HG03442 (cell line): ENCODE measurements at regions not wholly inside any gene's neighbourhood (a gene's known extent, or its start where the extent isn't known, plus 50 kb on each side); places are given as distances from the start of the nearest gene placed in this dataset.
"Not testable (repeated sequence)": the region's sequence is repeated elsewhere in the genome, so short reads cannot be mapped to it uniquely, and the experiment has no call there.

Source experiments
- ATAC-seq: cut with Tn5 transposase; IDR thresholded peaks from one replicate; pipeline ENCODE4 v1.9.1; 2021; ENCODE audit warnings: mild to moderate bottlenecking, moderate library complexity; ENCODE audit not compliant: unreplicated experiment

DNA sequence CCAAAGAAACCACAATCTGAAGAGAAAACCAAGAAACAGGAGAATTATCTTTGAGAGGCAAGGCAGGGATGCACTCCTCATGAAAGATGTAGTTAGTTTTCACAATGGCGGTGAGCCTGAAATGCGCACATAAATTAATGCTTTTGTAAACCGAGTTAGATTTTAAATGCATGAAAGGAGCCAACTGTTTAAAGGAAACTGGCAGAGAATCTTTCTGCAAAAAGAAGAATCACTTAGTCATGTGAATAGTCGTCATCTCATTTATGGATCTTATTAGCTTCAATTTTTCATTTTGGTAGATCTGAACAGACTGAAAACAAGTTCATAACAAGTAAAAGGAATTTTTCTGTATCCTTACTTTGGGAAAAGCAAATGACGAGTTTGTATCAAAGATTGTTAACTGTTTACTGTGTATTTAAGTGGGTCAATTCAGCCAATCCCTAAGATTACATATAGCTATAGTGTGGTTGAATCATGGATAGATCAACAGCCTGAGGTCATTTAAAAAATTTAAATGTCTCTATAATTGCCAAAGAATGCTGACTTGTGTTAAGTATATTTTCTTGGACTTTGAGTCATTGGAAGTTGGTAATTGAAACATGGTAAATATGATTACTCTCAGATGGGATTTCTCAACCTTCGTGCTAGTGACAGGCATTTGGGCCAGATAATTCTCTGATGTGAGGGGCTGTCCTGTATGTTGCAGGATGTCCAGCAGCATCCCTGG is 226.6 kb upstream of the KAZN start:
- no peak for ATAC-seq

DNA sequence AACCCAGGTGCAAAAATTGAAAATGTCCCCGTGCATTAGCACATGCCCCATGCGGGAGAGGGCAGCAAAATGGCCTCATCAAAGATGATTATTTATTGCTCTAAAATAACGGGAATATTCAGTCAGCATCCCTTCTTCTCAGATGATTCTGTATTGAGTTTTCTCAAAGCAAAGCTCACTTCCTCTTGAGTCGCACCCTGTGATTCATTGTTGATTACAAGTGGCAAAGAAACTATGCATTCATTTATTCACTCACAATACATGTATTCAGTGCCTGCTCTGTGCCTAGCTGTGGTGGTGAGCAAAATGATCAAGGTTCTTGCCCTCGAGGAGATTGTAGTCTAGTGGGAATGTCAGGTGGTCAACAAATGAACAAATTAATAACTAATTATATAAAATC is 226.0 kb upstream of the KAZN start:
- no peak for ATAC-seq

DNA sequence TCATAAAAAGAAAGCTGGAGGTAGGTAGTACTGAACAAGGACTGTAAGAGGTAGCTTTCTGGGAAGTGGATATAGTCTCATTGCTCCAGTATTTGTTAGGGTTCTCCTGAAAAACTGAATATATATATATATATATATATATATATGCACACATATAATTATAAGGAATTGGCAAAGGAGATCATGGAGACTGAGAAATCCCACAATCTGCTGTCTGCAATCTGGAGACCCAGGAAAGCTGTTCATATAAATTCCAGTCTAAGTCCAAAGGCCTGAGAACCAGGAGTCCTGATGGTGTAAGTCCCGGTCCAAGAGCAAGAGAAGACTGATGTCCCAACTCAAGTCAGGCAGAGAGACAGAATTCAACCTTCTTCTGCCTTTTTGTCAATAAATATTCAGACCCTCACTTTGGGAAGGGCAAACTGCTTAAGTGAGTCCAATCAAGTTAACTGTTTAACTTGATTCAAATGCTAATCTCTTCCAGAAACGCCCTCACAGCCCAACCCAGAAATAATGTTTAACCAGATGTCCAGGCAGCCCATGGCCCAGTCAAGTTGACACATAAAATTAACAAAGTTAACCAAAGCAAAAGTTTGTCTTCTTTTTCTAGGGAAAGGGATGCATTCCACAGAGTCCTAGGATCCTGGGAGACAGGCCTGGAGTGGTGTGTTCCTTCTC is 225.3 kb upstream of the KAZN start:
- ATAC-seq, result no peak

DNA sequence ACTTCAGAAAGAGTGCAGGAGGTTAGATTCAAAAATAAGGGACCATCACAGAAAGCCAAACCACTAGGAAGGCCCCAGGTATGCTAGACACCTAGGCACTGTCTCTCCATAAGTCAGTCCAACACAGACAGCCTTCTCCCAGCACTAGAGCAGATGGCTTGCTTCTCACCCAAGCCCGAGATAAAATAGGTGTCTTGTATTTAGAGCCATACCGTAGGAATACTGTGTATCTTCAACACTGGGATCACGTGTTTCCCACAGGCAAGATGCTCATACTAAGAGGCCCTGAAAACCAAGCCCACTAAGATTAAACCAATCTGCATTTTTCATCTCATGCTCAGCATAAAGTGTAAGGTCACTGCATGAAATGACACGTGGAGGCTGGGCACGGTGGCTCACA is 223.3 kb upstream of the KAZN start:
- no peak for ATAC-seq

DNA sequence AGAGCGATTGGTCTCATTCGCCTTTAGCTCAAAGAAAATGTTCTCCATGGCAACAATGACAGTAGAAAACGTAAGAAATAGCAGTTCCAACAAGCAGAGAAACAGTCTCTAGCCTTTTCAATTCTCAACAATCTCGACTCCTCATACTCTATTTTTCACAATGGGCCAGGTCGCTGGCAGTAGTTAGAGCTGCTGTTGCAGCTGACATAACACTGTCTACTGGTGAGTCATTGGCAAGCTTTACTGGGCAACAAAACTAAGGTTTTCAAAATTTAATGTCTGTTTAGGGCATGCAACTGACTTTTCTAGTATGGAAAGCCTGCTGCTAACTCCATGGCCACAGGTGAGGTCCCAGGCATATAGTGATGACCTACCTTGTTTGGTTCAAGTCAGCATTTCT is 221.1 kb upstream of the KAZN start:
- no peak for ATAC-seq

DNA sequence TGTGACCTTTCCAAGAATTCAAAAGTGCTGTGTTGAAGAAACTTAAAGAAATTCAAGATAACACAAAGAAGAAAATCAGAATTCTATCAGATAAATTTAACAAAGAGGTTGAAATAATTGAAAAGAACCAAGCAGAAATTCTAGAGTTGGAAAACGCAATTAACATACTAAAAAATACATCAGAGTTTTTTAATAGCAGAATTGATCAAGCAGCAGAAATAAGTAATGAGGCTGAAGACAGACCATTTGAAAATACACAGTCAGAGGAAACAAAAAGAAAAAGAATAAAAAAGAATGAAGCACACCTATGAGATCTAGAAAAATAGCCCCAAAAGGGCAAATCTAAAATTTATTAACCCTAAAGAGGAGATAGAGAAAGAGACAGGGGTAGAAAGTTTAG is 218.1 kb upstream of the KAZN start:
- ATAC-seq, result no peak

DNA sequence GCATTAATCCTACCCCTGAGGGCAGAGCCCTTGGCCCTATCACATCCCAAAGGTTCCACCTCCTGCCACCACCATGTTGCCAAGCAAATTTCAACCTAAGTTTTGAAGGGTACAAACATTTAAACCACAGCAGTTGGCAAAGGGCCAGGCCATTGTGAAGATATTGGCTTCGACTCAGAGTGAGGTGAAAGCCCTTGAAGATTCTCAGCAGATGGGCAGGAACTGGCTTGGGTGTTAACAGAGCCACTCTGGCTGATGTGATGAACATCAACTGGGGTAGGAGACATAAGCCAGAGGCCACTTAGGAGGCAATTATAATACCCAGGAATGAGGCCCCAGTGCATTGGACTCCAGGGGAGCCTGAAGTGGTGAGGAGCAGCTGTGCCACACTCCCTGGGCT is 207.7 kb upstream of the KAZN start:
- ATAC-seq, result no peak

DNA sequence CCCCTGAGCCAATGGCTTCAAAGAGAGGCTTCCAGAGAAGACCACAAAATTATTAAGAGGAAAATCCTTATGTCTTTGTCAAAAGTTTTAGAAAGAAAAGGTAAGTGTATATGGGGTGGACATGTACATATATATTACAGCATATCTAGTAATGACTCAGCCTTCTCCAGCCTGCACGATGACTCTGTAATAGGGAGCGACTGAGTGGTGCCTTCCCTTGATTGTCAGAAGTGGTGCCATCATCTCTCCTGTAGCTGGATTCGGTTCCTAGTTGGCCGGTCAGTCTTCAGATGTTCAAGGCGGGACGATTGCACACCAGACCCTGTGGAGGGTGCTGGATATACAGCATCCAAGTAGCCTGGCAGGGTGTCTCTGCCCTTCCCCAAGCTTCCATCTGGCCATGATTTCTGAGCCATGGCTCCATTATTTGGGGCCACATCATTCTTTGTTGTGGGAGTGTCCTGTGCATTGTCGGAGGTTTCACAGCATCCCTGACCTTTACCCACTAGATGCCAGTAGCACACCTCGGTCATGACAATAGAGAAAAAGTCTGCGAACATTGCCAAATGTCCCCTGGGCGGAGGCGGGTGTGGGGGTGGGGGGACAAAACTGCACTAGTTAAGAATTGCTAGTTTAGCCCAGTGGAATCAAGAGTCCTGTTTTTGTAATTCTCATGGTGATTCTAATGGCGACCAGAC is 206.2 kb upstream of the KAZN start:
- ATAC-seq, result no peak

DNA sequence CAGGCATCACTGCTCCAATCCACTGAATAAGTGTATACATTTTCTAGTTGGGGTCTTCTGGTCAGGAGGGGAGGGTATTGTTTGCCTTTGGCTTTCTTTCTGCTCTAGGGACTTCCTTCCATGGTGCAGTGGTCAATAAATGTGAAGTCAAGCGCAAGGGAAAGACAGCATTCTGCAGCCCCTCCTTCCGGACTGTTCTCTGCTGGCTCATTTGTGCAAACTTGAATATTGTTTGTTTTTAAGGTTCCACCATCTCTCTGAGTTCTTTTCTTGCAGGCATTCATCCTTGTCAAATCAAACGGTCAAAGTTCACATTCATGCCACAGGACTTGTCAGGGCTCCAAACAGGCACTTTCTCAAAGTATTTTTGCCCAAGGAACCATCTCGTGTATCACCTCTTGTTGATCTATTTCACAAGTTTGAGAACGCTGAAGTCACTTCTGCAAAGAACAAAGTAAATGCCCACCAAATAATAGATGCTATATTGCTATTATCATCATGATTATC is 205.6 kb upstream of the KAZN start:
- ATAC-seq, result no peak

DNA sequence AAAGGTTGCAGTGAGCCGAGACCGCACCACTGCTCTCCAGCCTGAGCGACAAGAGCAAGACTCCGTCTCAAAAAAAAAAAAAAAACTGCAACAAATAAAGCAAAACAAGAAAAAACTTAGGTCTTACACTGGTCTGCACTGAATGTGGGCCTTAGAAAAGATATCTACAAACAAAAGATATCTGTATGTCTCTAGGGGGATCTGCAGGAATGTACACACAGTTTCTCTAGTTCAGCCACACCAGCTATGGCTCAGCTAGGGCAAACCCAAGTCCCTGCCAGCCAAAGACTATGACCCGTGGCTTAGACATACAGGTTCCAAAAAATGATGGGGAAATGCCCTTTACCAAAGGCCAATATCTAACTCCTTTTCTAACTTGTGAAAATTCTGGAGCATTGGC is 202.4 kb upstream of the KAZN start:
- no peak for ATAC-seq

DNA sequence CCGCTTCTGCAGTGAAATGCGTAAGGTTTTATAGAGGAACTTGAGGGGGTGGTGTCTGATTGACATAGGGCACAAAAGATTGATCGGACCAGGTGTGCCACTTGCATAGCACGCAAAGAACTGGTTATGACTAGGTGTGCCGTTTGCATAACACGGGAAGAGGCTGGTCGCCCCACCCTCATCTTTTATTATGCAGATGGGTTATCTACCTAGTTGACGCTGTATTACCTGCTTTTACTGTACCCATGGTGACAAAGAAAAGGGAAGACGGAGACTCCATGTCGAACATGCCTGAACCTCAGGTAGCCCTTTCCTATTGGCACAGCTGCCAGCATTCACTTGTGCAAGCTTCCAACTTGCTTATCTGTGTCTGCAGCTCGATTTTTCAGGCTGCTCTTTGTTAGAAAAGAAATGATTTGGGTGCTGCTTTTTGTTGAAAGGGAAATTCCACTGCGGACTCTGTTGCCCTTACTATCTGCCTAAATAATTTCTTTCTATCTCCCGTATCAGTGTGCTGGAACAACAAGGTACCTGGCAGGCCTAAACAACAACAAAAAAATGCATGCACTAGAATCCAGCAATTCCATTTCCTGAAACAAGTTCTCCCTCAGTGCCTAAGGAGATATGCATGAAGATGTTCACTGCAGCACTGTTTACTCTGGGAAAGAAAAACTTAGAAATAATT is 194.4 kb upstream of the KAZN start:
- no peak for ATAC-seq

DNA sequence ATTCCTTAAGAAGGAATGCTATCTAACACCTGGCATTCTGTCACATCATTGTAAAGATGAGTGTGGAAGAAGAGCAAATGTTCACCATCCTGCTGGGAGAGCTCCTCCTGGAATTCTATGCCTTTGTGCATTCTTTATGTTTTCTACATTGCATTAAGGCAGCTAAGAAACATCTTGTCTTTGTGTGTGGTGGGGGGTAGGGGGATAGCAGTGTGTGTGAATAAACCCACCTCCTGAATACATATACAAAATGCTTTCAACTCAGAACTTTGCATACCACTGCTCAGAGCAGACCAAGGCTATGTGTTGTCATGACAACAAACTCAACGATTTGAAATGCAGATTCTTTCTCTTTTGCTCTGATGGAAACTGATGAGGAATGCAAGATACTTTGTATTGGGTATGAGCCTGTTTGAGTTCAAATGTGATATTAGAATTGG is 193.6 kb upstream of the KAZN start:
- ATAC-seq, result no peak

DNA sequence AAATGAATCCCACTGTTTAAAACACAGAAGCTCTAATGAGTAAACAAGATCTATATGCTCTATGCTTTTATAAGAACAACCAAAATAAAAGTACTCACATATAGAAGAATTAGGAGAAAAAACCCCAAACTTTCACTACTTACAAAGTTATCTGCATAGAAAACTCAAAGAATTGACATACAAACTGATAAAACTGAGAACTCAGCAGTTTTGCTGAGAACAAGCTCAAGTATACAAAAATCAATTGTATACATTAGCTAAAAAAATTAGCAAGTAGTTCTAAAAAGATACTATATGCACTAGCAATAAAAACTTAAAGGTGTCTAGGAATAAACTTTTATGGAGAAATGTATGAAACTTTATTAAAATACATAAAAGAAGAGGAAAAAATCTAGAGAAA is 186.2 kb upstream of the KAZN start:
- ATAC-seq, result no peak

DNA sequence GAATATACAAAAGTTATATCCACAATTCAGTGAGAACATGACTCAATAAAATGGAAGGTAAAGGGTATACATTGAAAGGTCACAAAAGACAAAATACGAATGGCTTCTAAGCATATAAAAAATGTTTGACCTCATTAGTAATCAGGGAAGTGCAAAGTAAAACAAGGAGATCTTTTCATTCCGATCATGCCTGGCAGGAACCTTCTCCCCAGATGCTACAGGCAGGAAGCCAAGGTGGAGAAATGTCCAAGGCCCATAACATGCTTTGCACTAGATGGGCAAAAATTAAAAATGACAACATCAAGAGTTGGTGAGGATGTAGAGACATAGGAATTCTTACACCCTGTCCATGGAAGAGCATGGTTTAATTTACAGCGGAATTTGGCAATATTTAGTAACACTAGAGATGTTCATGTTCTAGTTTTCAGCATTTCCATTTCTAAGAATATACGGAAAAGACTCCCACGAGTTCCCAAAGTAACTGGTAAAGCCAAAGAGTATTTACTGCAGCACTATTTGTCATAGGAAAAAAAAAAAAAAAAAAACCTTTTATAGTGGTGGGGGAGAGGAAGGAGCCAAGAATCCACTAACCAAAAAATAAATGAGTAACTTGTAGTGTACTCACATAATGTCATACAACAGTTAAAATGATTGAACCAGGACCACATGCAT is 184.5 kb upstream of the KAZN start:
- no peak for ATAC-seq

DNA sequence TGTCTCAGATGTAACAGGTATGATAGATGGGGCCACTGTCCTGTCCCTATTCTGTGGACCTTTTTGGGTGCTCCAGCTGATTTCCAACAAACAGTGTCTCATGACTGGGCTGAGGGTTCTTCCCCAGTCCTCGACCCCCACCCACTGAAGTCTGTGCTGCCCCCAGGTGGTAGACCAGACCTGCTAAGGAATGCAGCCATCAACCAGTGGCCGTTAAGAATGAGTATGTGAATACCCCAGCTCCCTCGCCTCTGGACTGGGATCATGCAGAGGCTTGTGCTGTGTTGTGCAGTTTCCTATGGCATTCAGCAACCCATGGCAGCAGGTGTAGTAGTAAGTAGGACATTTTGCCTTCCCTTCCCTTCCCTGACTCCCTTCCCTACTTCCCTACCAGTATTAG is 183.1 kb upstream of the KAZN start:
- ATAC-seq, result no peak

DNA sequence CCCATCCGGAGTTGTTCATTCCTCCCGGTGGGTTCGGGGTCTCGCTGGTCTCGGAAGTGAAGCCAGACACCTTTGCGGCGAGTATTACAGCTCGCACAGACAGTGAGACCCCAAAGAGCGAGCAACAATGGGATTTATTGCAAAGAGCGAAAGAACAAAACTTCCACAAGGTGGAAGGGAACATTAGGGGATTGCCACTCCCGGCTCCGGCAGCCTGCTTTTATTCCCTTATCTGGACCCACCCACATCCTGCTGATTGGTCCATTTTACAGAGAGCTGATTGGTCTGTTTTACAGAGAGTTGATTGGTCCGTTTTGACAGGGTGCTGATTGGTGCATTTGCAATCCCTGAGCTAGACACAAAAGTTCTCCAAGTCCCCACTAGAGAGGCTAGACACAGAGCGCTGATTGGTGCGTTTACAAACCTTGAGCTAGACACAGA is 178.7 kb upstream of the KAZN start:
- ATAC-seq, result not testable (repeated sequence)

DNA sequence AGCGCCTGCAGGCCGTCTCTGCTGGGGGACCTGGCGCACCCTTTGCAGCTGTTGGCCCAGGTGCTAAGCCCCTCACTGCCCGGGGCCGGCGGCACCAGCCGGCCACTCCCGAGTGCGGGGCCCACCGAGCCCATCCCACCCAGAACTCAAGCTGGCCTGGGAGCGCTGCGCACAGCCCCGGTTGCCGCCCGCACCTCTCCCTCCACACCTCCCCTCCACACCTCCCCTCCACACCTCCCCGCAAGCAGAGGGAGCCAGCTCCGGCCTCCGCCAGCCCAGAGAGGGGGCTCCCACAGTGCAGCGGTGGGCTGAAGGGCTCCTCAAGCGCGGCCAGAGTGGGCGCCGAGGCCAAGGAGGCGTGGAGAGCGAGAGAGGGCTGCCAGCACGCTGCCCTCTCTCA is 177.8 kb upstream of the KAZN start:
- ATAC-seq, result no peak

DNA sequence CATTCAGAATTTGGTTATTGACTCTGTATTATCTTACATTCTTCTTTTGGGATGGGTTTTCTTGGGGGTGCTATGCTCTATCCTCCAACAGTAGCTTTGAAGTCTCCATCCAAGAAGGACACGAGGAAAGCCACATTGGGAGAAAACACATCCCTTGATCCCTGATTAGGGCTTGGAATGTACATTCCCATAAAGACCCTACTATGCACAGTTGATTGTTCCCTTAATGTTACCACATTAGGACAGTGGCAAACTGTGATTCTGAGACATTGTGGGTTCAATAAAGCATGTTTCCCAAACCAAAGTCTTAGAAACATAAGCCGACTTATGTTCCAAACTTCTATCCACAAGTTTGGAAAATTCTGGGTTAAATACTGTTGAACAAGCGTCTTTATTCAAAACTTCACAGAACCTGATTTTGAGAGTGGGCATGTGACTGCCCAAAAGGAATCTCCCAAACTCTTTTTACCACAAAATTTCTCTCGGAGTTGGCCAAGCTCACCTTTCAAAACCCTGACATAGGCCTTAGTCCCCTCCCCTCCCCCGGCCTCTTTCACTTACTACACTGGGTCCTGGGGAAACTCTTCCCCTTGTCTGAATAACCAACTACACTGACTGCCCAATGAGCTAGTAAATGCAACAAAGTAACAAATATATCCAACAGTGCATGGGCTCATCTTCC is 177.0 kb upstream of the KAZN start:
- ATAC-seq, result no peak

DNA sequence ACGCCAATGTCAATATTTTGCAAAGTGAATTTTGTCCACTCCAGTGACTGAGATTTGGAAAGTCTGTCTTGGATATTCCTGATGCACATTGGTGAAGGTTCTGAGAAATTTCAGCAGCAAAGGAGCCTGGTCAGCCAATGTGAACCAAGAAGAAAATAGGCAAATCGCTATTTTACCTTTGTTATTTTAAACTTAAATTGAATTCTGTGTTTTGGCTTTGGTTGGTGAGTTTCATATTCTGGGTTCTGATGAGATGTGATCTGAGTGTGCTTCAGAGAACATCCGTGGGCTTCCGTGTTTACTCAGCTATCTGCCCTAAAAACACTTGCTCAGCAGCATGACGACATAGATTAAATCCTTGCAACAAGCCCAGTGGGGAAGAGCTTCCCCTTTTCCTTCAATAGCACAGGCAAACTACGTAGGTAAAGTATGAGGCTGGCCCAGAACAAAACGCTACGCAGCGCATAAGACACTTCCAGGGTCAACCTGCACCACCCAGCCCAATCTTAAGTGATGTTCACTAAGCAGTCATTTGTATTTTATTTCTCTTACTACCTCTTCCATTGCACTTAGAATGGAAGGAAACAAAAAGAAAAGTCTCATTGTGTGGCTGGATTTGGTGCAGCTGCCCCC is 176.4 kb upstream of the KAZN start:
- ATAC-seq, result no peak
